Liver (tissue), 8 donors: ENCODE measurements at regions not wholly inside any gene's neighbourhood (a gene's known extent, or its start where the extent isn't known, plus 50 kb on each side); places are given as distances from the start of the nearest gene placed in this dataset.

Experiments used
- DNase-seq: peaks from one replicate; pipeline ENCODE4 v3.0.0-alpha.2; 2017; ENCODE audit warnings: low spot score
- H3K27ac ChIP-seq, 2 donors: one replicate each; pipeline ENCODE4 v1.7.0; 2013; ENCODE audit warnings: inconsistent platforms in 2 of 2, low read length in 2 of 2, control low read depth in 1 of 2, low read depth in 1 of 2, mild to moderate bottlenecking in 1 of 2
- H3K27me3 ChIP-seq, 4 donors: one replicate each; pipeline versions ENCODE4 v1.6.1 to v1.7.0; 2013; ENCODE audit warnings: low read length in 3 of 4, inconsistent platforms in 1 of 4, mild to moderate bottlenecking in 1 of 4, moderate library complexity in 1 of 4; ENCODE audit not compliant: control insufficient read depth in 4 of 4, insufficient read depth in 4 of 4
- H3K36me3 ChIP-seq, 4 donors: one replicate each; pipeline versions ENCODE4 v1.6.1 to v1.7.0; 2013; ENCODE audit warnings: low read length in 3 of 4, mild to moderate bottlenecking in 3 of 4, low read depth in 1 of 4, moderate library complexity in 1 of 4; ENCODE audit not compliant: control insufficient read depth in 4 of 4, insufficient read depth in 3 of 4
- H3K4me1 ChIP-seq, 4 donors: one replicate each; pipeline versions ENCODE4 v1.6.1 to v1.7.0; 2013; ENCODE audit warnings: low read length in 3 of 4, mild to moderate bottlenecking in 3 of 4, moderate library complexity in 1 of 4; ENCODE audit not compliant: control insufficient read depth in 4 of 4, insufficient read depth in 4 of 4
- H3K4me3 ChIP-seq, 3 donors: one replicate each; pipeline versions ENCODE4 v1.6.1 to v1.7.0; 2013; ENCODE audit warnings: low read length in 3 of 3, control low read depth in 1 of 3, low read depth in 1 of 3, mild to moderate bottlenecking in 1 of 3
- H3K9ac ChIP-seq, 2 donors: one replicate each; pipeline ENCODE4 v1.7.0; 2013; ENCODE audit warnings: low read length in 2 of 2, mild to moderate bottlenecking in 2 of 2, moderate library complexity in 2 of 2, control low read depth in 1 of 2, low read depth in 1 of 2
- H3K9me3 ChIP-seq, 4 donors: one replicate each; pipeline versions ENCODE4 v1.6.1 to v1.7.0; 2013; ENCODE audit warnings: low read length in 3 of 4; ENCODE audit not compliant: control insufficient read depth in 4 of 4
- EGR1 ChIP-seq, 2 donors: IDR thresholded peaks; 2 replicates each; pipeline ENCODE4 v1.6.1; 2016 to 2018; ENCODE audit warnings: antibody characterized with exemption in 2 of 2, low read depth in 2 of 2
- FOXA1 ChIP-seq: IDR thresholded peaks from 2 replicates; pipeline ENCODE4 v1.6.1; 2016; ENCODE audit warnings: antibody characterized with exemption
- FOXA2 ChIP-seq: IDR thresholded peaks from 2 replicates; pipeline ENCODE4 v1.6.1; 2016; ENCODE audit warnings: antibody characterized with exemption
- HNF4G ChIP-seq: IDR thresholded peaks from 2 replicates; pipeline ENCODE4 v1.6.1; 2016; ENCODE audit warnings: antibody characterized with exemption
- JUND ChIP-seq, 2 donors: IDR thresholded peaks; 2 replicates each; pipeline ENCODE4 v1.6.1; 2016; ENCODE audit warnings: antibody characterized with exemption in 2 of 2
- NR2F2 ChIP-seq: IDR thresholded peaks from 2 replicates; pipeline ENCODE4 v1.6.1; 2016; ENCODE audit warnings: antibody characterized with exemption
- RAD21 ChIP-seq, 2 donors: IDR thresholded peaks; 2 replicates each; pipeline ENCODE4 v1.6.1; 2016; ENCODE audit warnings: antibody characterized with exemption in 2 of 2, mild to moderate bottlenecking in 2 of 2
- SP1 ChIP-seq: IDR thresholded peaks from 2 replicates; pipeline ENCODE4 v1.6.1; 2018; ENCODE audit warnings: antibody characterized with exemption, mild to moderate bottlenecking
- YY1 ChIP-seq: IDR thresholded peaks from 2 replicates; pipeline ENCODE4 v1.6.1; 2016; ENCODE audit warnings: antibody characterized with exemption, mild to moderate bottlenecking
- WGBS: extraction: QIAGEN DNeasy Blood & Tissue Kit; methylation state at CpG from one replicate; pipeline ENCODE4 v1.1.7; 2013; 5-methylcytosine and 5-hydroxymethylcytosine counted together
- TF ChIP-seq, protein P1 (sequence below): fragments of 150-350 bp; IDR thresholded peaks from 2 replicates; pipeline ENCODE4 v1.5.1; 2017; ENCODE audit warnings: improper control_type of control experiment, low read depth, low read length; ENCODE audit not compliant: missing input control
- TF ChIP-seq, protein P2 (sequence below): IDR thresholded peaks from 2 replicates; pipeline ENCODE4 v1.6.1; 2016; ENCODE audit warnings: antibody characterized with exemption, mild to moderate bottlenecking
- TF ChIP-seq, protein P3 (sequence below): IDR thresholded peaks from 2 replicates; pipeline ENCODE4 v1.6.1; 2016; ENCODE audit warnings: antibody characterized with exemption
- TF ChIP-seq, protein P4 (sequence below): IDR thresholded peaks from 2 replicates; pipeline ENCODE4 v1.6.1; 2016; ENCODE audit warnings: antibody characterized with exemption
- donor health status: healthy.
- donor health status: healthy.
- donor health status: healthy.
- donor health status: healthy.
- donor health status: healthy.

DNA sequence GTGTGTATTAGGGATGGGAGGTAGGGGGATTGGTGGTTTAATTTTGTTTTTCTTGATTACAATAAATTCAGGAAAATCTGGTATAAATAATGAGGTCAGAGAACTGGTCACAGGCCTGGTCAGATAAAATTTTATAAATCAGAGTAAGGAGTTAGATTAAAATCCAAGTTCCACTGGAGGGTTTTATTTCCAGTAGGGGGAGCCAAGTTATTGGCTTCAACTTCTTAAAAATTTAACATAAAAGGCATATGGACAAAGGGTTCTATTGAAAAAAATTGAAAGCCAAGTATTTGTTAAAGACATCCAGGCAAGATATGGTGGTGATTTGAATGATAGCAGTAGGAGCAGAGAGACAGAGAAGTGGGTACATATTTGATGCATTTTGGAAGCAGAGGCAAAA lies 763.3 kb downstream of the SORCS1 start:
- H3K36me3 ChIP-seq: no peaks in the 10 kb centered on the region
- H3K4me3 ChIP-seq: no peak overlapping the region
- peaks cover 0 to 2% (median 0%) of the 10 kb centered on the region in 4 donors for H3K4me1 ChIP-seq
- H3K27ac ChIP-seq: no peak overlapping the region
- H3K9me3 ChIP-seq: no peaks in the 10 kb centered on the region
- H3K9ac ChIP-seq: no peak overlapping the region
- H3K27me3 ChIP-seq: no peaks in the 10 kb centered on the region
- TF ChIP-seq FOXA1: no peak
- TF ChIP-seq JUND (IDR thresholded peaks at IDR 0.05): no peak
- no peak for TF ChIP-seq SP1
- TF ChIP-seq HNF4G: no peak
- TF ChIP-seq, protein P1, sequence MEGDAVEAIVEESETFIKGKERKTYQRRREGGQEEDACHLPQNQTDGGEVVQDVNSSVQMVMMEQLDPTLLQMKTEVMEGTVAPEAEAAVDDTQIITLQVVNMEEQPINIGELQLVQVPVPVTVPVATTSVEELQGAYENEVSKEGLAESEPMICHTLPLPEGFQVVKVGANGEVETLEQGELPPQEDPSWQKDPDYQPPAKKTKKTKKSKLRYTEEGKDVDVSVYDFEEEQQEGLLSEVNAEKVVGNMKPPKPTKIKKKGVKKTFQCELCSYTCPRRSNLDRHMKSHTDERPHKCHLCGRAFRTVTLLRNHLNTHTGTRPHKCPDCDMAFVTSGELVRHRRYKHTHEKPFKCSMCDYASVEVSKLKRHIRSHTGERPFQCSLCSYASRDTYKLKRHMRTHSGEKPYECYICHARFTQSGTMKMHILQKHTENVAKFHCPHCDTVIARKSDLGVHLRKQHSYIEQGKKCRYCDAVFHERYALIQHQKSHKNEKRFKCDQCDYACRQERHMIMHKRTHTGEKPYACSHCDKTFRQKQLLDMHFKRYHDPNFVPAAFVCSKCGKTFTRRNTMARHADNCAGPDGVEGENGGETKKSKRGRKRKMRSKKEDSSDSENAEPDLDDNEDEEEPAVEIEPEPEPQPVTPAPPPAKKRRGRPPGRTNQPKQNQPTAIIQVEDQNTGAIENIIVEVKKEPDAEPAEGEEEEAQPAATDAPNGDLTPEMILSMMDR: peak; percentile 19
- no peak for TF ChIP-seq EGR1 (IDR thresholded peaks at IDR 0.05; ENCODE audit: low read depth in 2 of 2)
- TF ChIP-seq NR2F2: no peak
- TF ChIP-seq, protein P2, sequence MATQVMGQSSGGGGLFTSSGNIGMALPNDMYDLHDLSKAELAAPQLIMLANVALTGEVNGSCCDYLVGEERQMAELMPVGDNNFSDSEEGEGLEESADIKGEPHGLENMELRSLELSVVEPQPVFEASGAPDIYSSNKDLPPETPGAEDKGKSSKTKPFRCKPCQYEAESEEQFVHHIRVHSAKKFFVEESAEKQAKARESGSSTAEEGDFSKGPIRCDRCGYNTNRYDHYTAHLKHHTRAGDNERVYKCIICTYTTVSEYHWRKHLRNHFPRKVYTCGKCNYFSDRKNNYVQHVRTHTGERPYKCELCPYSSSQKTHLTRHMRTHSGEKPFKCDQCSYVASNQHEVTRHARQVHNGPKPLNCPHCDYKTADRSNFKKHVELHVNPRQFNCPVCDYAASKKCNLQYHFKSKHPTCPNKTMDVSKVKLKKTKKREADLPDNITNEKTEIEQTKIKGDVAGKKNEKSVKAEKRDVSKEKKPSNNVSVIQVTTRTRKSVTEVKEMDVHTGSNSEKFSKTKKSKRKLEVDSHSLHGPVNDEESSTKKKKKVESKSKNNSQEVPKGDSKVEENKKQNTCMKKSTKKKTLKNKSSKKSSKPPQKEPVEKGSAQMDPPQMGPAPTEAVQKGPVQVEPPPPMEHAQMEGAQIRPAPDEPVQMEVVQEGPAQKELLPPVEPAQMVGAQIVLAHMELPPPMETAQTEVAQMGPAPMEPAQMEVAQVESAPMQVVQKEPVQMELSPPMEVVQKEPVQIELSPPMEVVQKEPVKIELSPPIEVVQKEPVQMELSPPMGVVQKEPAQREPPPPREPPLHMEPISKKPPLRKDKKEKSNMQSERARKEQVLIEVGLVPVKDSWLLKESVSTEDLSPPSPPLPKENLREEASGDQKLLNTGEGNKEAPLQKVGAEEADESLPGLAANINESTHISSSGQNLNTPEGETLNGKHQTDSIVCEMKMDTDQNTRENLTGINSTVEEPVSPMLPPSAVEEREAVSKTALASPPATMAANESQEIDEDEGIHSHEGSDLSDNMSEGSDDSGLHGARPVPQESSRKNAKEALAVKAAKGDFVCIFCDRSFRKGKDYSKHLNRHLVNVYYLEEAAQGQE: no peak
- peak; percentile 58 to 63 for TF ChIP-seq RAD21 (IDR thresholded peaks at IDR 0.05)
- TF ChIP-seq YY1: no peak
- TF ChIP-seq, protein P3, sequence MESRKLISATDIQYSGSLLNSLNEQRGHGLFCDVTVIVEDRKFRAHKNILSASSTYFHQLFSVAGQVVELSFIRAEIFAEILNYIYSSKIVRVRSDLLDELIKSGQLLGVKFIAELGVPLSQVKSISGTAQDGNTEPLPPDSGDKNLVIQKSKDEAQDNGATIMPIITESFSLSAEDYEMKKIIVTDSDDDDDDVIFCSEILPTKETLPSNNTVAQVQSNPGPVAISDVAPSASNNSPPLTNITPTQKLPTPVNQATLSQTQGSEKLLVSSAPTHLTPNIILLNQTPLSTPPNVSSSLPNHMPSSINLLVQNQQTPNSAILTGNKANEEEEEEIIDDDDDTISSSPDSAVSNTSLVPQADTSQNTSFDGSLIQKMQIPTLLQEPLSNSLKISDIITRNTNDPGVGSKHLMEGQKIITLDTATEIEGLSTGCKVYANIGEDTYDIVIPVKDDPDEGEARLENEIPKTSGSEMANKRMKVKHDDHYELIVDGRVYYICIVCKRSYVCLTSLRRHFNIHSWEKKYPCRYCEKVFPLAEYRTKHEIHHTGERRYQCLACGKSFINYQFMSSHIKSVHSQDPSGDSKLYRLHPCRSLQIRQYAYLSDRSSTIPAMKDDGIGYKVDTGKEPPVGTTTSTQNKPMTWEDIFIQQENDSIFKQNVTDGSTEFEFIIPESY: no peak
- no peak for DNase-seq

DNA sequence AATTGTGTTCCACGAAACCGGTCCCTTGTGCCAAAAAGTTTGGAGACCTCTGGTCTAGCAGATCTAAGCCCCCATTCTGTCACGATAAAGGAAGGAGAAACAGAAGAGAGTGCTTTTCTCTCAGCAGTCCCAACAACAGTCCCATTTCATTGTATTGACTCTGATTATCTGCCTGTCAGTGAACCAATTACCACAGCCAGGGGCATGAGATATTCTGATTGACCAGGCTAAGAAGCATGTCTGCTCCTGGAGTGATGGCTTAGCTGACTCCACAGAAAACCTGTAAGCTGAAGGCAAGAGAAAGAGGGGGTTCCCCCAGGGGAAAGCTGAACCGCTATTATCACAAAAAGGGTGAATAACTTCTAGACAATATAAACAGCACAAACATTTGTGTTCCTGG lies 765.4 kb downstream of the SORCS1 start:
- H3K4me3 ChIP-seq: no peak overlapping the region
- no peaks in the 10 kb centered on the region for H3K9me3 ChIP-seq
- no peak overlapping the region for H3K9ac ChIP-seq
- WGBS: 61% methylated on average over 4 of the region's 4 CpGs
- TF ChIP-seq SP1 (no peak), FOXA2 (no peak)
- TF ChIP-seq, protein P3: no peak
- TF ChIP-seq, protein P4, sequence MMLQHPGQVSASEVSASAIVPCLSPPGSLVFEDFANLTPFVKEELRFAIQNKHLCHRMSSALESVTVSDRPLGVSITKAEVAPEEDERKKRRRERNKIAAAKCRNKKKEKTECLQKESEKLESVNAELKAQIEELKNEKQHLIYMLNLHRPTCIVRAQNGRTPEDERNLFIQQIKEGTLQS: no peak
- H3K27me3 ChIP-seq: no peaks in the 10 kb centered on the region
- peaks cover 0 to 8% (median 2%) of the 10 kb centered on the region in 4 donors for H3K4me1 ChIP-seq
- DNase-seq: no peak
- no peak overlapping the region for H3K27ac ChIP-seq
- H3K36me3 ChIP-seq: no peaks in the 10 kb centered on the region
